ENCODE measurements at regions not wholly inside any gene's neighbourhood (a gene's known extent, or its start where the extent isn't known, plus 50 kb on each side); places are given as distances from the start of the nearest gene placed in this dataset.

GRCh38 chr6:92756912-92757311 lies 662.4 kb downstream of the EPHA7 start:
- no peak for TF ChIP-seq CTCF (conservative IDR thresholded peaks at IDR 0.05; ENCODE audit: low read depth, low read length)
- TF ChIP-seq EZH2 (IDR thresholded peaks at IDR 0.05; ENCODE audit: borderline replicate concordance, low read depth, low read length, poor library complexity, severe bottlenecking): no peak
- no peaks in the 10 kb centered on the region for H3K27me3 ChIP-seq (replicated peaks; ENCODE audit: insufficient read depth, low read depth, low read length, poor library complexity)
- H3K4me1 ChIP-seq (ENCODE audit: insufficient read depth, low read length, poor library complexity, severe bottlenecking): no peaks in the 10 kb centered on the region
- ChIA-PET POLR2A (ENCODE audit: low non-redundant PET) (no interaction called here), CTCF (no interaction called here)
- no peak for DNase-seq (ENCODE audit: low spot score)
- BruUV-seq (replicated peaks): no TSS peak
- no peak overlapping the region for H3K4me3 ChIP-seq (ENCODE audit: low read depth, low read length, poor library complexity, severe bottlenecking)
- no peaks in the 10 kb centered on the region for H3K36me3 ChIP-seq (ENCODE audit: insufficient read depth, low read length, poor library complexity, severe bottlenecking)
- intact Hi-C loops (cut with micrococcal nuclease; ENCODE audit: unreplicated experiment): no loop called here
- no peak overlapping the region for H3K27ac ChIP-seq (ENCODE audit: low read depth, low read length, poor library complexity, severe bottlenecking)
- no peaks in the 10 kb centered on the region for H3K9me3 ChIP-seq (ENCODE audit: low read depth, low read length, poor library complexity, severe bottlenecking)

- CTCF ChIA-PET: no interaction called here
Measured at GRCh38 chr6:92753956-92754355, 665.4 kb downstream of the EPHA7 start.

GRCh38 chr6:92752114-92752513 lies 667.2 kb downstream of the EPHA7 start:
- Histone ChIP-seq H3K4me3 (ENCODE audit: low read depth, low read length, poor library complexity, severe bottlenecking) (no peak overlapping the region), H3K27ac (ENCODE audit: low read depth, low read length, poor library complexity, severe bottlenecking) (no peak overlapping the region), H3K4me1 (ENCODE audit: insufficient read depth, low read length, poor library complexity, severe bottlenecking) (no peaks in the 10 kb centered on the region), H3K9me3 (ENCODE audit: low read depth, low read length, poor library complexity, severe bottlenecking) (no peaks in the 10 kb centered on the region), H3K27me3 (replicated peaks; ENCODE audit: insufficient read depth, low read depth, low read length, poor library complexity) (no peaks in the 10 kb centered on the region), H3K36me3 (ENCODE audit: insufficient read depth, low read length, poor library complexity, severe bottlenecking) (no peaks in the 10 kb centered on the region)
- ChIA-PET POLR2A (ENCODE audit: low non-redundant PET) (no interaction called here), CTCF (no interaction called here)
- intact Hi-C loops (cut with micrococcal nuclease; ENCODE audit: unreplicated experiment): no loop called here
- TF ChIP-seq CTCF (conservative IDR thresholded peaks at IDR 0.05; ENCODE audit: low read depth, low read length): no peak
- no peak for TF ChIP-seq EZH2 (IDR thresholded peaks at IDR 0.05; ENCODE audit: borderline replicate concordance, low read depth, low read length, poor library complexity, severe bottlenecking)
- DNase-seq (ENCODE audit: low spot score): no peak
- BruUV-seq (replicated peaks): no TSS peak

More at GRCh38 chr6:92753956-92754355, 665.4 kb downstream of the EPHA7 start:
- Histone ChIP-seq H3K4me1 (ENCODE audit: insufficient read depth, low read length, poor library complexity, severe bottlenecking) (no peaks in the 10 kb centered on the region), H3K4me3 (ENCODE audit: low read depth, low read length, poor library complexity, severe bottlenecking) (no peak overlapping the region), H3K27ac (ENCODE audit: low read depth, low read length, poor library complexity, severe bottlenecking) (no peak overlapping the region), H3K36me3 (ENCODE audit: insufficient read depth, low read length, poor library complexity, severe bottlenecking) (no peaks in the 10 kb centered on the region), H3K27me3 (replicated peaks; ENCODE audit: insufficient read depth, low read depth, low read length, poor library complexity) (no peaks in the 10 kb centered on the region), H3K9me3 (ENCODE audit: low read depth, low read length, poor library complexity, severe bottlenecking) (no peaks in the 10 kb centered on the region)
- BruUV-seq (replicated peaks): no TSS peak
- POLR2A ChIA-PET (ENCODE audit: low non-redundant PET): no interaction called here
- intact Hi-C loops (cut with micrococcal nuclease; ENCODE audit: unreplicated experiment): no loop called here
- no peak for DNase-seq (ENCODE audit: low spot score)
- TF ChIP-seq EZH2 (IDR thresholded peaks at IDR 0.05; ENCODE audit: borderline replicate concordance, low read depth, low read length, poor library complexity, severe bottlenecking) (no peak), CTCF (conservative IDR thresholded peaks at IDR 0.05; ENCODE audit: low read depth, low read length) (no peak)

All from A673 (cell line).